GM23248 (cell line): ENCODE measurements at regions not wholly inside any gene's neighbourhood (a gene's known extent, or its start where the extent isn't known, plus 50 kb on each side); places are given as distances from the start of the nearest gene placed in this dataset.

Experiments used
- DNase-seq: peaks from one replicate; pipeline ENCODE4 v3.0.0-alpha.2; 2015
- H2AFZ ChIP-seq: fragments of 200-600 bp; sonication (generic); 2 replicates; pipeline ENCODE4 v1.6.1; 2016; ENCODE audit warnings: antibody characterized with exemption
- H3F3A ChIP-seq: fragments of 200-600 bp; sonication (generic); 2 replicates; pipeline ENCODE4 v1.6.1; 2016; ENCODE audit warnings: mild to moderate bottlenecking, antibody characterized with exemption, mixed run types; ENCODE audit not compliant: insufficient read depth
- H3K27ac ChIP-seq: fragments of 200-600 bp; sonication (generic); 2 replicates; pipeline ENCODE4 v1.5.1; 2016; ENCODE audit warnings: mild to moderate bottlenecking
- H3K27me3 ChIP-seq: fragments of 200-600 bp; sonication (generic); replicated peaks from 2 replicates; pipeline ENCODE4 v1.6.1; 2016; ENCODE audit warnings: mild to moderate bottlenecking; ENCODE audit not compliant: insufficient read depth
- H3K36me3 ChIP-seq: fragments of 200-600 bp; sonication (generic); 2 replicates; pipeline ENCODE4 v1.6.1; 2016; ENCODE audit warnings: low read depth, mild to moderate bottlenecking
- H3K4me1 ChIP-seq: fragments of 200-600 bp; sonication (generic); 2 replicates; pipeline ENCODE4 v1.6.1; 2016; ENCODE audit warnings: mild to moderate bottlenecking; ENCODE audit not compliant: insufficient read depth
- H3K4me2 ChIP-seq: fragments of 200-600 bp; sonication (generic); one replicate; pipeline ENCODE4 v1.6.1; 2016; ENCODE audit warnings: mild to moderate bottlenecking; ENCODE audit not compliant: unreplicated experiment
- H3K4me3 ChIP-seq: fragments of 200-600 bp; sonication (generic); 2 replicates; pipeline ENCODE4 v1.5.1; 2016; ENCODE audit warnings: mild to moderate bottlenecking
- H3K79me2 ChIP-seq: fragments of 200-600 bp; sonication (generic); 2 replicates; pipeline ENCODE4 v1.6.1; 2016; ENCODE audit warnings: mild to moderate bottlenecking; ENCODE audit not compliant: insufficient read depth
- H3K9ac ChIP-seq: fragments of 200-600 bp; sonication (generic); 2 replicates; pipeline ENCODE4 v1.6.1; 2016; ENCODE audit warnings: mild to moderate bottlenecking
- H3K9me2 ChIP-seq: fragments of 200-600 bp; sonication (generic); 2 replicates; pipeline ENCODE4 v1.6.1; 2016; ENCODE audit warnings: mixed run types, mild to moderate bottlenecking, moderate library complexity; ENCODE audit not compliant: insufficient read depth
- H3K9me3 ChIP-seq: fragments of 200-600 bp; sonication (generic); one replicate; pipeline ENCODE4 v1.6.1; 2017; ENCODE audit warnings: low read depth
- H4K20me1 ChIP-seq: fragments of 200-600 bp; sonication (generic); 2 replicates; pipeline ENCODE4 v1.6.0; 2016; ENCODE audit not compliant: insufficient read depth
- EZH2 ChIP-seq: fragments of 200-600 bp; sonication (generic); IDR thresholded peaks from 2 replicates; pipeline ENCODE4 v1.6.1; 2018; ENCODE audit warnings: antibody characterized with exemption, mild to moderate bottlenecking; ENCODE audit not compliant: insufficient read depth, poor library complexity, severe bottlenecking
- EZH2phosphoT487 ChIP-seq: fragments of 200-600 bp; sonication (generic); IDR thresholded peaks from 2 replicates; pipeline ENCODE4 v1.6.1; 2018; ENCODE audit warnings: antibody characterized with exemption, moderate library complexity, mild to moderate bottlenecking, low read depth; ENCODE audit not compliant: insufficient read depth
- WGBS, 2 experiments: methylation state at CpG; one replicate each; pipeline ENCODE4 v1.1.6; 2015 to 2017; ENCODE audit warnings: low lambda C conversion rate in 2 of 2, low coverage in 1 of 2; ENCODE audit errors: missing lambda C conversion rate in 2 of 2; 5-methylcytosine and 5-hydroxymethylcytosine counted together
- in situ Hi-C: fragments of 300-500 bp; cut with MboI; formaldehyde crosslinking; loops from 2 replicates; pipeline ENCODE4 v1.15.0; 2020

- Histone ChIP-seq H2AFZ (no peak overlapping the region), H3K36me3 (no peaks in the 10 kb centered on the region), H4K20me1 (no peaks in the 10 kb centered on the region), H3K4me3 (no peak overlapping the region), H3K79me2 (no peaks in the 10 kb centered on the region), H3F3A (no peaks in the 10 kb centered on the region), H3K4me1 (no peaks in the 10 kb centered on the region), H3K9me3 (no peaks in the 10 kb centered on the region), H3K4me2 (no peak overlapping the region), H3K9me2 (no peaks in the 10 kb centered on the region), H3K9ac (no peak overlapping the region), H3K27me3 (no peaks in the 10 kb centered on the region), H3K27ac (no peak overlapping the region)
- 65 to 70% methylated on average over 4 to 11 of the region's 12 CpGs for WGBS, 2 experiments
- no peak for DNase-seq
- in situ Hi-C loops: no loop called here
- no peak for TF ChIP-seq EZH2
These were observed 124.8 kb upstream of the KLF8 start for GRCh38 chrX:56107320-56107719.

GRCh38 chrX:56113785-56114436 lies 118.2 kb upstream of the KLF8 start:
- in situ Hi-C loops: no loop called here
- H3F3A ChIP-seq: no peaks in the 10 kb centered on the region
- H3K36me3 ChIP-seq: no peaks in the 10 kb centered on the region

GRCh38 chrX:56114437-56114787 lies 117.7 kb upstream of the KLF8 start:
- Histone ChIP-seq H3K27me3 (no peaks in the 10 kb centered on the region), H3K4me2 (no peak overlapping the region), H2AFZ (no peak overlapping the region), H4K20me1 (no peaks in the 10 kb centered on the region), H3F3A (no peaks in the 10 kb centered on the region), H3K79me2 (no peaks in the 10 kb centered on the region), H3K36me3 (no peaks in the 10 kb centered on the region), H3K4me1 (no peaks in the 10 kb centered on the region), H3K9me2 (no peaks in the 10 kb centered on the region), H3K9ac (no peak overlapping the region), H3K27ac (no peak overlapping the region), H3K9me3 (no peaks in the 10 kb centered on the region), H3K4me3 (no peak overlapping the region)
- TF ChIP-seq EZH2phosphoT487 (no peak), EZH2 (no peak)
- DNase-seq: no peak
- WGBS, 2 experiments: 50 to 88% methylated on average over 1 of the region's 1 CpG
- in situ Hi-C loops: no loop called here

More at GRCh38 chrX:56113785-56114436, 118.2 kb upstream of the KLF8 start:
- Histone ChIP-seq H3K9me3 (no peaks in the 10 kb centered on the region), H3K9ac (no peak overlapping the region), H3K9me2 (no peaks in the 10 kb centered on the region), H3K79me2 (no peaks in the 10 kb centered on the region), H3K4me2 (no peak overlapping the region), H3K27me3 (no peaks in the 10 kb centered on the region), H3K4me1 (no peaks in the 10 kb centered on the region), H4K20me1 (no peaks in the 10 kb centered on the region), H3K4me3 (no peak overlapping the region), H2AFZ (no peak overlapping the region), H3K27ac (no peak overlapping the region)
- no peak for DNase-seq
- TF ChIP-seq EZH2phosphoT487 (no peak), EZH2 (no peak)
- 82 to 85% methylated on average over 9 to 13 of the region's 16 CpGs for WGBS, 2 experiments

GRCh38 chrX:56120242-56120641 lies 111.9 kb upstream of the KLF8 start:
- no peaks in the 10 kb centered on the region for H3K9me3 ChIP-seq
- in situ Hi-C loops: no loop called here
- no peak overlapping the region for H3K9ac ChIP-seq
- H3K4me2 ChIP-seq: no peak overlapping the region
- H3K27me3 ChIP-seq: no peaks in the 10 kb centered on the region
- no peak overlapping the region for H3K4me3 ChIP-seq
- no peaks in the 10 kb centered on the region for H3F3A ChIP-seq
- DNase-seq: no peak
- no peak overlapping the region for H2AFZ ChIP-seq
- 70 to 73% methylated on average over 1 of the region's 1 CpG for WGBS, 2 experiments
- no peak for TF ChIP-seq EZH2
- TF ChIP-seq EZH2phosphoT487: no peak
- no peaks in the 10 kb centered on the region for H3K9me2 ChIP-seq
- no peaks in the 10 kb centered on the region for H3K4me1 ChIP-seq
- no peak overlapping the region for H3K27ac ChIP-seq
- no peaks in the 10 kb centered on the region for H3K36me3 ChIP-seq
- H3K79me2 ChIP-seq: no peaks in the 10 kb centered on the region
- no peaks in the 10 kb centered on the region for H4K20me1 ChIP-seq

- H3K4me2 ChIP-seq: no peak overlapping the region
- no peak overlapping the region for H3K9ac ChIP-seq
- H3K27ac ChIP-seq: no peak overlapping the region
- H3K79me2 ChIP-seq: no peaks in the 10 kb centered on the region
- H3K9me2 ChIP-seq: no peaks in the 10 kb centered on the region
- TF ChIP-seq EZH2: no peak
- TF ChIP-seq EZH2phosphoT487: no peak
- H3K9me3 ChIP-seq: no peaks in the 10 kb centered on the region
- no peak overlapping the region for H2AFZ ChIP-seq
- no peak for DNase-seq
- no peaks in the 10 kb centered on the region for H3F3A ChIP-seq
- H4K20me1 ChIP-seq: no peaks in the 10 kb centered on the region
- in situ Hi-C loops: no loop called here
- H3K4me3 ChIP-seq: no peak overlapping the region
- 13 to 45% methylated on average over 1 of the region's 1 CpG for WGBS, 2 experiments
- no peaks in the 10 kb centered on the region for H3K36me3 ChIP-seq
- no peaks in the 10 kb centered on the region for H3K27me3 ChIP-seq
- no peaks in the 10 kb centered on the region for H3K4me1 ChIP-seq
These were observed 106.2 kb upstream of the KLF8 start for GRCh38 chrX:56125946-56126345.
